CD4-positive, alpha-beta T cell (primary cell): ENCODE measurements at regions not wholly inside any gene's neighbourhood (a gene's known extent, or its start where the extent isn't known, plus 50 kb on each side); places are given as distances from the start of the nearest gene placed in this dataset.
A peak's percentile ranks its signal among the peaks of the same experiment; 100 is the strongest.

Experiments
- ATAC-seq: fragments of 200-7000 bp; cut with Tn5 transposase; one replicate; pipeline ENCODE4 v1.10.0; 2022; ENCODE audit warnings: mild to moderate bottlenecking; ENCODE audit not compliant: poor library complexity
- CTCF ChIA-PET: fragments of 350-600 bp; sonication (Branson Sonifier 250); formaldehyde crosslinking; loops from one replicate; lab custom pipeline; 2021; ENCODE audit warnings: antibody characterized with exemption, inconsistent platforms; lab: Charles Lee
- POLR2A ChIA-PET: fragments of 350-600 bp; sonication (Branson Sonifier 250); formaldehyde crosslinking; loops from one replicate; lab custom pipeline; 2021; ENCODE audit warnings: antibody characterized with exemption, inconsistent platforms; lab: Charles Lee
- DNase-seq, 14 experiments: peaks; one replicate each; pipeline ENCODE4 v3.0.0-alpha.2; 2013 to 2020; ENCODE audit warnings: mixed read lengths in 2 of 14
- H3K27ac ChIP-seq, 2 donors: one replicate each; pipeline versions ENCODE4 v1.5.1 to v1.7.0; 2013; ENCODE audit warnings: low read length in 2 of 2, low read depth in 1 of 2, mild to moderate bottlenecking in 1 of 2
- H3K27me3 ChIP-seq, 2 experiments: 1 replicate in 1 of 2; 2 replicates in 1 of 2; pipeline versions ENCODE4 v1.6.1 to v1.7.0; 2013; ENCODE audit warnings: low read length in 2 of 2, control low read depth in 1 of 2, mild to moderate bottlenecking in 1 of 2, moderate library complexity in 1 of 2; ENCODE audit not compliant: insufficient read depth in 2 of 2, control insufficient read depth in 1 of 2
- H3K36me3 ChIP-seq: one replicate; pipeline ENCODE4 v1.6.1; 2013; ENCODE audit warnings: low read length, control low read depth; ENCODE audit not compliant: insufficient read depth
- H3K4me1 ChIP-seq: one replicate; pipeline ENCODE4 v1.6.1; 2013; ENCODE audit warnings: low read length, control low read depth; ENCODE audit not compliant: insufficient read depth
- H3K4me3 ChIP-seq: one replicate; pipeline ENCODE4 v1.5.1; 2013; ENCODE audit warnings: mild to moderate bottlenecking, low read length, moderate library complexity
- H3K9me3 ChIP-seq, 2 experiments: 1 replicate in 1 of 2; 2 replicates in 1 of 2; pipeline versions ENCODE4 v1.6.1 to v1.7.0; 2013; ENCODE audit warnings: low read length in 2 of 2, mild to moderate bottlenecking in 2 of 2, control low read depth in 1 of 2, moderate library complexity in 1 of 2; ENCODE audit not compliant: control insufficient read depth in 1 of 2, insufficient read depth in 1 of 2
- H3K27ac Mint-ChIP-seq: one replicate; pipeline ENCODE4 v1.8.0; 2020; ENCODE audit warnings: mixed read lengths
- H3K27me3 Mint-ChIP-seq: one replicate; pipeline ENCODE4 v1.8.0; 2021; ENCODE audit warnings: mixed read lengths
- H3K36me3 Mint-ChIP-seq: one replicate; pipeline ENCODE4 v1.8.0; 2021; ENCODE audit warnings: low read depth, mixed read lengths
- H3K4me1 Mint-ChIP-seq: one replicate; pipeline ENCODE4 v1.8.0; 2021; ENCODE audit warnings: low read depth, mixed read lengths
- H3K4me3 Mint-ChIP-seq: one replicate; pipeline ENCODE4 v1.8.0; 2020; ENCODE audit warnings: mild to moderate bottlenecking, mixed read lengths
- H3K9me3 Mint-ChIP-seq: one replicate; pipeline ENCODE4 v1.8.0; 2020; ENCODE audit warnings: mixed read lengths
- intact Hi-C, 2 experiments: fragments of 100-400 bp; cut with DNase I in 1 of 2; cut with micrococcal nuclease in 1 of 2; formaldehyde crosslinking; loops; one replicate each; pipeline versions ENCODE4 v1.15.1 to v1.9.0; 2023 to 2025; cut with DNase I, micrococcal nuclease
- TF ChIP-seq, protein P1 (sequence below): fragments of 200-600 bp; IDR thresholded peaks from one replicate; pipeline ENCODE4 v1.8.0; 2022; ENCODE audit warnings: antibody characterized with exemption, mild to moderate bottlenecking

DNA sequence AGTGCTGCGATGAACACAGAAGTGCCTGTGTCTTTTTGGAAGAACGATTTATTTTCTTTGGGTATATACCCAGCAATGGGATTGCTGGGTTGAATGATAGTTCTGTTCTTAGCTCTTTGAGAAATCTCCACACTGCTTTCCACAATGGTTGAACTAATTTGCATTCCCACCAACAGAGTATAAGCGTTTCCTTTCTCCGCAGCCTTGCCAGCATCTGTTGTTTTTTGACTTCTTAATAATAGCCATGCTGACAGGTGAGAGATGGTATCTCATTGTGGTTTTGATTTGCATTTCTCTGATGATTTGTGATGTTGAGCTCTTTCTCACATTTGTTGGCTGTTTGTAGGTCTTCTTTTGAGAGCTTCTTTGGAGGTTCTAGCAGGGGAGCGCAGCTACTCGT, 134.6 kb downstream of the TENT4A start:
- H3K27me3 ChIP-seq, result no peaks in the 10 kb centered on the region
- peaks cover 12% of the 10 kb centered on the region for H3K4me1 ChIP-seq
- H3K27ac ChIP-seq, result no peak overlapping the region
- no peak overlapping the region for H3K27ac Mint-ChIP-seq
- H3K36me3 ChIP-seq, result no peaks in the 10 kb centered on the region
- peaks cover 2% of the 10 kb centered on the region for H3K9me3 Mint-ChIP-seq
- intact Hi-C loops, result no loop called here
- H3K27me3 Mint-ChIP-seq, result no peaks in the 10 kb centered on the region
- ChIA-PET CTCF (no interaction called here), POLR2A (no interaction called here)
- DNase-seq (peak in 3 of 14 experiments; percentile 17 to 33 (median 23)), ATAC-seq (peak; percentile 37)
- H3K4me3 ChIP-seq, result no peak overlapping the region
- peaks cover 11 to 14% of the 10 kb centered on the region in 2 experiments for H3K9me3 ChIP-seq
- TF ChIP-seq, protein P1, sequence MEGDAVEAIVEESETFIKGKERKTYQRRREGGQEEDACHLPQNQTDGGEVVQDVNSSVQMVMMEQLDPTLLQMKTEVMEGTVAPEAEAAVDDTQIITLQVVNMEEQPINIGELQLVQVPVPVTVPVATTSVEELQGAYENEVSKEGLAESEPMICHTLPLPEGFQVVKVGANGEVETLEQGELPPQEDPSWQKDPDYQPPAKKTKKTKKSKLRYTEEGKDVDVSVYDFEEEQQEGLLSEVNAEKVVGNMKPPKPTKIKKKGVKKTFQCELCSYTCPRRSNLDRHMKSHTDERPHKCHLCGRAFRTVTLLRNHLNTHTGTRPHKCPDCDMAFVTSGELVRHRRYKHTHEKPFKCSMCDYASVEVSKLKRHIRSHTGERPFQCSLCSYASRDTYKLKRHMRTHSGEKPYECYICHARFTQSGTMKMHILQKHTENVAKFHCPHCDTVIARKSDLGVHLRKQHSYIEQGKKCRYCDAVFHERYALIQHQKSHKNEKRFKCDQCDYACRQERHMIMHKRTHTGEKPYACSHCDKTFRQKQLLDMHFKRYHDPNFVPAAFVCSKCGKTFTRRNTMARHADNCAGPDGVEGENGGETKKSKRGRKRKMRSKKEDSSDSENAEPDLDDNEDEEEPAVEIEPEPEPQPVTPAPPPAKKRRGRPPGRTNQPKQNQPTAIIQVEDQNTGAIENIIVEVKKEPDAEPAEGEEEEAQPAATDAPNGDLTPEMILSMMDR, result no peak
- no peak overlapping the region for H3K4me3 Mint-ChIP-seq
- no peaks in the 10 kb centered on the region for H3K36me3 Mint-ChIP-seq
- H3K4me1 Mint-ChIP-seq, result peaks cover 14% of the 10 kb centered on the region

DNA sequence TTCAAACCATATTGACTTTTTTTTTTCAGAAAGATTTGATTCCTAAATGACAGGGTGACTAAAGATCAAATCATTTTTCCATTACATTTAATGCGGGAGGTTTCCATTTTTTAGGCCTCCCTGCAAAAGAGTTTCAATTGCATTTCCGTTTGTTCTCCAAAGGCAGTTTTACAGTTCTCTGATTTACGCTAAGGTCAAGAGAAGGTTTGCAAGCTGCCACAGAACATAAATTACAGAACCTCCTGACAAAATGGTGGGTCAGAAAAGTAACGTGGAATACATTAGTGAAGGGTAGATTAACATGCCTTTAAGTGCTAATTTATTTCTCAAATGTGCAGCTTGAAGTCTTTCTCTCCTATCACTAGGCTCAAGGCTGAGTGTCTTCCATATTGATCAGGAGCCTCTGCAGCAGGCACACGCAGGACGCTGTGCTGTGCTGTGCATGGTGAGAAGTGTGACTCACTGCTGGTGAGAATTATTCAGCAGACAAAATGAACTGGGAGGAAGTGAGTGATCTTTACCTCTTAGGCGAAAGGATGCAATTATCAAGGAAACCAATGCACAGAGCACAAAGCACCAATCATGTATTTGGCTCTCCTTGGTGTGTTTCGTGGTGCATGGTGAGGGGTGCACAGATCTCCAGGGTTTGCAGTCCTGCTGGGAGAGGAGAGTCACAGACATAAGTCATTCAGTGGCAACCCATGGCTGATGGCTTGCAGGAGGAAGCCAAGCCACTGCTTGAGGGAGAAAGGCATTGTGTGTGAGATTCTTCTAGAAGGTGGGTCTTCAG, 136.3 kb downstream of the TENT4A start:
- no peaks in the 10 kb centered on the region for H3K36me3 ChIP-seq
- POLR2A ChIA-PET, result interaction anchor here (0.6 kb wide), 1 partner anchor 362 kb away, joined by 3 read pairs; no protein-coding TSS in a partner anchor
- ATAC-seq (peak; percentile 41), DNase-seq (peak in 1 of 14 experiments; percentile 33)
- Mint-ChIP-seq H3K4me3 (no peak overlapping the region), H3K4me1 (peaks cover 14% of the 10 kb centered on the region), H3K36me3 (no peaks in the 10 kb centered on the region), H3K9me3 (peaks cover 6% of the 10 kb centered on the region), H3K27ac (no peak overlapping the region), H3K27me3 (no peaks in the 10 kb centered on the region)
- peaks cover 11 to 27% of the 10 kb centered on the region in 2 experiments for H3K9me3 ChIP-seq
- intact Hi-C loops, result no loop called here
- H3K4me3 ChIP-seq, result no peak overlapping the region
- TF ChIP-seq, protein P1, result no peak
- H3K27me3 ChIP-seq, result no peaks in the 10 kb centered on the region
- peaks cover 12% of the 10 kb centered on the region for H3K4me1 ChIP-seq
- CTCF ChIA-PET, result no interaction called here
- H3K27ac ChIP-seq, result no peak overlapping the region

DNA sequence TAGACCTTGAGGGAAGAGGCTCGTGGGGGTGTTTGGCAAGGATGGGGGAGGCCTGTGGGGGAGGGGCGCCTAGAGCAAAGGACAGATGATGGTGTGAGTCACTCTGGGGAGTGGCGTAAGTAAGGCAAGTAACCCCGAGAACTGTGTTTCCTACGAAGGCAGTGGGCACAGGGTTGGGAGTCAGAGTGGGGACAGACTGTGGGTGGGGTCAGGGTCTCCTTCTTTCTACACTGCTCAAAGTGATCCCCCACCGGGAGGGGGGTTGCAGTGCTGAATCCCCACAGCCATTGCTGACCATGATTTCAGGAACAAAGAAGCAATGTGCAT, 136.8 kb downstream of the TENT4A start:
- Mint-ChIP-seq H3K27me3 (no peaks in the 10 kb centered on the region), H3K9me3 (peaks cover 6% of the 10 kb centered on the region), H3K36me3 (no peaks in the 10 kb centered on the region), H3K4me3 (no peak overlapping the region), H3K4me1 (peaks cover 14% of the 10 kb centered on the region), H3K27ac (no peak overlapping the region)
- ATAC-seq, result no peak
- no peak overlapping the region for H3K4me3 ChIP-seq
- TF ChIP-seq, protein P1, result no peak
- no peak overlapping the region for H3K27ac ChIP-seq
- ChIA-PET CTCF (no interaction called here), POLR2A (no interaction called here)
- peaks cover 12% of the 10 kb centered on the region for H3K4me1 ChIP-seq
- peaks cover 11 to 27% of the 10 kb centered on the region in 2 experiments for H3K9me3 ChIP-seq
- H3K36me3 ChIP-seq, result no peaks in the 10 kb centered on the region
- intact Hi-C loops, result no loop called here
- peak in 1 of 14 experiments; percentile 32 for DNase-seq
- H3K27me3 ChIP-seq, result no peaks in the 10 kb centered on the region
